SK-N-SH (cell line): ENCODE measurements at regions not wholly inside any gene's neighbourhood (a gene's known extent, or its start where the extent isn't known, plus 50 kb on each side); places are given as distances from the start of the nearest gene placed in this dataset.
"Not testable (repeated sequence)": the region's sequence is repeated elsewhere in the genome, so short reads cannot be mapped to it uniquely, and the experiment has no call there.

Experiments used
- CTCF ChIA-PET: fragments of 300-600, 350-600 bp; formaldehyde crosslinking; extraction: SDS; loops from one replicate; lab custom pipeline; 2021; lab: Yijun Ruan, JAX
- POLR2A ChIA-PET: fragments of 350-600 bp; sonication (Branson Sonifier 250); formaldehyde crosslinking; extraction: SDS; loops from one replicate; lab custom pipeline; 2020; ENCODE audit warnings: antibody characterized with exemption, inconsistent platforms; lab: Yijun Ruan, JAX
- DNase-seq: peaks from one replicate; pipeline ENCODE4 v3.0.0; 2012
- H2AFZ ChIP-seq: fragments of 200-600 bp; sonication (generic); 2 replicates; pipeline ENCODE4 v1.8.1; 2016; ENCODE audit warnings: antibody characterized with exemption, mild to moderate bottlenecking, low read depth
- H3F3A ChIP-seq: fragments of 200-600 bp; sonication (generic); replicated peaks from 2 replicates; pipeline ENCODE3; 2016; ENCODE audit warnings: antibody characterized with exemption, mild to moderate bottlenecking; ENCODE audit not compliant: insufficient read depth
- H3K27ac ChIP-seq, 2 experiments: fragments of 200-500 bp in 1 of 2; fragments of 200-600 bp in 1 of 2; sonication (Bioruptor generic) in 1 of 2; sonication (generic), shearing (Covaris generic) in 1 of 2; 2 replicates each; pipeline versions ENCODE4 v1.5.1 to v1.6.1; 2014 to 2016; ENCODE audit warnings: low read depth in 2 of 2, inconsistent platforms in 1 of 2, low read length in 1 of 2, mild to moderate bottlenecking in 1 of 2, mixed read lengths in 1 of 2
- H3K27me3 ChIP-seq: fragments of 200-600 bp; sonication (generic), shearing (Covaris generic); 2 replicates; pipeline ENCODE4 v1.6.1; 2016; ENCODE audit warnings: mixed run types; ENCODE audit not compliant: insufficient read depth
- H3K36me3 ChIP-seq, 2 experiments: fragments of 200-500 bp in 1 of 2; fragments of 200-600 bp in 1 of 2; sonication (Bioruptor generic) in 1 of 2; sonication (generic) in 1 of 2; replicated peaks in 1 of 2; 2 replicates each; pipeline versions ENCODE3 to v1.5.1; 2014 to 2016; ENCODE audit warnings: low read length in 1 of 2, mild to moderate bottlenecking in 1 of 2; ENCODE audit not compliant: insufficient read depth in 2 of 2, control insufficient read depth in 1 of 2
- H3K4me1 ChIP-seq, 2 experiments: fragments of 200-500 bp in 1 of 2; fragments of 200-600 bp in 1 of 2; sonication (Bioruptor generic) in 1 of 2; sonication (generic), shearing (Covaris generic) in 1 of 2; 2 replicates each; pipeline versions ENCODE4 v1.5.1 to v1.6.1; 2014 to 2016; ENCODE audit warnings: low read depth in 1 of 2, low read length in 1 of 2, mixed run types in 1 of 2; ENCODE audit not compliant: insufficient read depth in 2 of 2, control insufficient read depth in 1 of 2
- H3K4me2 ChIP-seq: fragments of 200-600 bp; sonication (generic), shearing (Covaris generic); 2 replicates; pipeline ENCODE4 v1.6.1; 2017; ENCODE audit warnings: mixed run types
- H3K4me3 ChIP-seq, 2 experiments: fragments of 200-500 bp in 1 of 2; fragments of 200-600 bp in 1 of 2; sonication (Bioruptor generic) in 1 of 2; sonication (generic), shearing (Covaris generic) in 1 of 2; 2 replicates each; pipeline versions ENCODE4 v1.5.1 to v1.8.1; 2014 to 2016; ENCODE audit warnings: low read depth in 2 of 2, inconsistent platforms in 1 of 2, low read length in 1 of 2, mild to moderate bottlenecking in 1 of 2, mixed read lengths in 1 of 2, moderate library complexity in 1 of 2
- H3K79me2 ChIP-seq: fragments of 200-600 bp; sonication (generic); 2 replicates; pipeline ENCODE4 v1.8.1; 2017; ENCODE audit warnings: mild to moderate bottlenecking; ENCODE audit not compliant: insufficient read depth
- H3K9ac ChIP-seq: fragments of 200-600 bp; sonication (generic); 2 replicates; pipeline ENCODE4 v1.6.1; 2017; ENCODE audit warnings: mixed run types
- H3K9me2 ChIP-seq: fragments of 200-600 bp; sonication (generic); 2 replicates; pipeline ENCODE4 v1.6.1; 2017; ENCODE audit warnings: mixed run types
- H3K9me3 ChIP-seq: fragments of 200-600 bp; sonication (generic); 2 replicates; pipeline ENCODE4 v1.6.1; 2017; ENCODE audit warnings: mixed run types, mild to moderate bottlenecking, moderate library complexity
- H4K20me1 ChIP-seq: fragments of 200-600 bp; sonication (generic); 2 replicates; pipeline ENCODE4 v1.6.1; 2017; ENCODE audit warnings: mild to moderate bottlenecking, mixed run types; ENCODE audit not compliant: insufficient read depth
- CHD2 ChIP-seq: fragments of 150-350 bp; IDR thresholded peaks from 2 replicates; pipeline ENCODE4 v1.6.1; 2018; ENCODE audit warnings: low read length; ENCODE audit not compliant: partially characterized antibody
- ELF1 ChIP-seq: IDR thresholded peaks from 2 replicates; pipeline ENCODE4 v1.4.0; 2012
- FOSL2 ChIP-seq: IDR thresholded peaks from 2 replicates; pipeline ENCODE4 v1.4.0; 2012; ENCODE audit warnings: low read depth, mild to moderate bottlenecking, moderate library complexity, borderline replicate concordance
- GABPA ChIP-seq: IDR thresholded peaks from 2 replicates; pipeline ENCODE4 v1.4.0; 2012; ENCODE audit warnings: low read depth, mild to moderate bottlenecking
- JUND ChIP-seq: IDR thresholded peaks from 2 replicates; pipeline ENCODE4 v1.4.0; 2012
- MEF2A ChIP-seq: IDR thresholded peaks from 2 replicates; pipeline ENCODE4 v1.4.0; 2012; ENCODE audit warnings: low read depth, borderline replicate concordance
- MXI1 ChIP-seq: IDR thresholded peaks from 2 replicates; pipeline ENCODE4 v1.6.1; 2012; ENCODE audit warnings: mild to moderate bottlenecking, low read depth, low read length, improper control_type of control experiment
- NFIC ChIP-seq: IDR thresholded peaks from 2 replicates; pipeline ENCODE4 v1.4.0; 2012; ENCODE audit warnings: borderline replicate concordance
- NRF1 ChIP-seq: IDR thresholded peaks from 2 replicates; pipeline ENCODE4 v1.6.1; 2012; ENCODE audit warnings: low read depth, mild to moderate bottlenecking, low read length
- RAD21 ChIP-seq: IDR thresholded peaks from 2 replicates; pipeline ENCODE4 v1.6.1; 2012; ENCODE audit warnings: mild to moderate bottlenecking, low read length
- RCOR1 ChIP-seq: fragments of 150-350 bp; IDR thresholded peaks from 2 replicates; pipeline ENCODE4 v1.6.1; 2017; ENCODE audit warnings: antibody characterized with exemption, low read length
- SIN3A ChIP-seq: IDR thresholded peaks from 2 replicates; pipeline ENCODE4 v1.6.1; 2012; ENCODE audit warnings: low read depth, mild to moderate bottlenecking, low read length, moderate library complexity, borderline replicate concordance
- SMC3 ChIP-seq: IDR thresholded peaks from 2 replicates; pipeline ENCODE4 v1.6.1; 2012; ENCODE audit warnings: low read depth, low read length, improper control_type of control experiment
- TAF1 ChIP-seq: IDR thresholded peaks from 2 replicates; pipeline ENCODE4 v1.6.1; 2012; ENCODE audit warnings: low read depth, mild to moderate bottlenecking, low read length, moderate library complexity, borderline replicate concordance
- TCF12 ChIP-seq: IDR thresholded peaks from 2 replicates; pipeline ENCODE4 v1.4.0; 2012
- TEAD4 ChIP-seq: IDR thresholded peaks from 2 replicates; pipeline ENCODE4 v1.4.0; 2012; ENCODE audit warnings: mild to moderate bottlenecking, borderline replicate concordance; ENCODE audit not compliant: insufficient read depth
- USF2 ChIP-seq: fragments of 150-350 bp; IDR thresholded peaks from 2 replicates; pipeline ENCODE4 v1.6.1; 2017; ENCODE audit warnings: antibody characterized with exemption, low read length, low read depth, borderline replicate concordance
- YY1 ChIP-seq: IDR thresholded peaks from 2 replicates; pipeline ENCODE4 v1.4.0; 2012; ENCODE audit warnings: low read depth, mild to moderate bottlenecking
- ZBTB33 ChIP-seq: IDR thresholded peaks from 2 replicates; pipeline ENCODE4 v1.4.0; 2012; ENCODE audit warnings: low read depth, borderline replicate concordance
- WGBS: methylation state at CpG from one replicate; pipeline ENCODE4 v1.1.6; 2017; ENCODE audit warnings: low lambda C conversion rate; 5-methylcytosine and 5-hydroxymethylcytosine counted together
- TF ChIP-seq, protein P1 (sequence below): fragments of 150-350 bp; IDR thresholded peaks from 2 replicates; pipeline ENCODE4 v1.6.1; 2016; ENCODE audit warnings: mild to moderate bottlenecking, low read depth, low read length

DNA sequence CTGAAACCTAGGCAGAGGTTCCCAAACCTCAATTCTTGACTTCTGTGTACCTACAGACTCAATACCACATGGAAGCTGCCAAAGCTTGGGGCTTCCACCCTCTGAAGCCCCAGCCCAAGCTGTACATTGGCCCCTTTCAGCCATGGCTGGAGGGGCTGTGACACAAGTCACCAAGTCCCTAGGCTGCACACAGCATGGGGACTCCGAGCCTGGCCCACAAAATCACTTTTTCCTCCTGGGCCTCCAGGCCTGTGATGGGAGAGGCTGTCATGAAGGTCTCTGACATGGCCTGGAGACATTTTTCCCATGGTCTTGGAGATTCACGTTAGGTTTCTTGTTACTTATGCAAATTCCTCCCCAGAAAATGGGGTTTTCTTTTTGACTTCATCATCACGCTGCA, 217.5 kb upstream of the ALCAM start:
- DNase-seq, POLR2A ChIA-PET, H3K27ac ChIP-seq, H2AFZ ChIP-seq, H3K9me3 ChIP-seq, CTCF ChIA-PET, H3K4me1 ChIP-seq, H3K27me3 ChIP-seq, H3K4me3 ChIP-seq, H3K9me2 ChIP-seq, H3K79me2 ChIP-seq, H3F3A ChIP-seq, H3K36me3 ChIP-seq, H3K4me2 ChIP-seq, H3K9ac ChIP-seq, H4K20me1 ChIP-seq: not testable (repeated sequence)
- 73% methylated on average over 2 of the region's 3 CpGs for WGBS

GRCh38 chr3:105152987-105153386, 213.7 kb upstream of the ALCAM start:
- CTCF ChIA-PET: no interaction called here
- no peak for DNase-seq
- Histone ChIP-seq H2AFZ (no peak overlapping the region), H3K4me1 (no peaks in the 10 kb centered on the region), H3K27me3 (no peaks in the 10 kb centered on the region), H3K4me3 (no peak overlapping the region), H3K27ac (no peak overlapping the region), H3K36me3 (no peaks in the 10 kb centered on the region), H3K9ac (no peak overlapping the region), H3F3A (no peaks in the 10 kb centered on the region), H3K9me3 (no peaks in the 10 kb centered on the region), H3K79me2 (no peaks in the 10 kb centered on the region), H3K9me2 (no peaks in the 10 kb centered on the region), H4K20me1 (no peaks in the 10 kb centered on the region), H3K4me2 (no peak overlapping the region)
- TF ChIP-seq TAF1 (no peak), NRF1 (no peak), YY1 (no peak), MEF2A (no peak), TCF12 (no peak), MXI1 (no peak), SIN3A (no peak), RCOR1 (no peak), FOSL2 (no peak), ELF1 (no peak), GABPA (no peak)
- POLR2A ChIA-PET: no interaction called here
- WGBS: 95% methylated on average over 1 of the region's 1 CpG

GRCh38 chr3:105154692-105155091, 212.0 kb upstream of the ALCAM start:
- no peak for TF ChIP-seq FOSL2
- no peak for TF ChIP-seq RAD21
- no peak for TF ChIP-seq MEF2A
- TF ChIP-seq ZBTB33: no peak
- TF ChIP-seq SIN3A: no peak
- TF ChIP-seq JUND: no peak
- no peak for TF ChIP-seq SMC3
- no peak for TF ChIP-seq USF2
- no peak for TF ChIP-seq TAF1
- no peak for TF ChIP-seq CHD2
- TF ChIP-seq, protein P1, sequence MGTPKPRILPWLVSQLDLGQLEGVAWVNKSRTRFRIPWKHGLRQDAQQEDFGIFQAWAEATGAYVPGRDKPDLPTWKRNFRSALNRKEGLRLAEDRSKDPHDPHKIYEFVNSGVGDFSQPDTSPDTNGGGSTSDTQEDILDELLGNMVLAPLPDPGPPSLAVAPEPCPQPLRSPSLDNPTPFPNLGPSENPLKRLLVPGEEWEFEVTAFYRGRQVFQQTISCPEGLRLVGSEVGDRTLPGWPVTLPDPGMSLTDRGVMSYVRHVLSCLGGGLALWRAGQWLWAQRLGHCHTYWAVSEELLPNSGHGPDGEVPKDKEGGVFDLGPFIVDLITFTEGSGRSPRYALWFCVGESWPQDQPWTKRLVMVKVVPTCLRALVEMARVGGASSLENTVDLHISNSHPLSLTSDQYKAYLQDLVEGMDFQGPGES: no peak
- TF ChIP-seq TEAD4: no peak
- no peak for TF ChIP-seq GABPA
- TF ChIP-seq NFIC: no peak
- TF ChIP-seq, all 33 proteins: peak for 0
- H3K4me3 ChIP-seq: no peak overlapping the region
- H2AFZ ChIP-seq: no peak overlapping the region
- no peak overlapping the region for H3K4me2 ChIP-seq
- no peaks in the 10 kb centered on the region for H3K27me3 ChIP-seq
- H3K9me2 ChIP-seq: no peaks in the 10 kb centered on the region
- no peak overlapping the region for H3K9ac ChIP-seq
- no peaks in the 10 kb centered on the region for H3K4me1 ChIP-seq
- no peaks in the 10 kb centered on the region for H4K20me1 ChIP-seq
- CTCF ChIA-PET: no interaction called here
- H3F3A ChIP-seq: no peaks in the 10 kb centered on the region
- no peaks in the 10 kb centered on the region for H3K9me3 ChIP-seq
- H3K79me2 ChIP-seq: no peaks in the 10 kb centered on the region
- POLR2A ChIA-PET: no interaction called here
- no peak for DNase-seq
- no peaks in the 10 kb centered on the region for H3K36me3 ChIP-seq
- H3K27ac ChIP-seq: no peak overlapping the region
